Coronary artery (tissue), 2 donors: ENCODE measurements at regions not wholly inside any gene's neighbourhood (a gene's known extent, or its start where the extent isn't known, plus 50 kb on each side); places are given as distances from the start of the nearest gene placed in this dataset.

ENCODE experiments used
- DNase-seq: peaks from one replicate; pipeline ENCODE4 v3.0.0-alpha.2; 2017; ENCODE audit warnings: low spot score
- H3K27ac ChIP-seq, 2 donors: fragments of 200-600 bp; sonication (generic); one replicate each; pipeline ENCODE4 v1.5.1; 2016 to 2019
- H3K4me3 ChIP-seq: fragments of 200-600 bp; sonication (generic); 2 replicates; pipeline ENCODE4 v1.5.1; 2016; ENCODE audit warnings: mild to moderate bottlenecking, moderate library complexity
- TF ChIP-seq, protein P1 (sequence below): fragments of 200-600 bp; sonication (generic); IDR thresholded peaks from one replicate; pipeline ENCODE4 v1.5.1; 2019; ENCODE audit warnings: antibody characterized with exemption

DNA sequence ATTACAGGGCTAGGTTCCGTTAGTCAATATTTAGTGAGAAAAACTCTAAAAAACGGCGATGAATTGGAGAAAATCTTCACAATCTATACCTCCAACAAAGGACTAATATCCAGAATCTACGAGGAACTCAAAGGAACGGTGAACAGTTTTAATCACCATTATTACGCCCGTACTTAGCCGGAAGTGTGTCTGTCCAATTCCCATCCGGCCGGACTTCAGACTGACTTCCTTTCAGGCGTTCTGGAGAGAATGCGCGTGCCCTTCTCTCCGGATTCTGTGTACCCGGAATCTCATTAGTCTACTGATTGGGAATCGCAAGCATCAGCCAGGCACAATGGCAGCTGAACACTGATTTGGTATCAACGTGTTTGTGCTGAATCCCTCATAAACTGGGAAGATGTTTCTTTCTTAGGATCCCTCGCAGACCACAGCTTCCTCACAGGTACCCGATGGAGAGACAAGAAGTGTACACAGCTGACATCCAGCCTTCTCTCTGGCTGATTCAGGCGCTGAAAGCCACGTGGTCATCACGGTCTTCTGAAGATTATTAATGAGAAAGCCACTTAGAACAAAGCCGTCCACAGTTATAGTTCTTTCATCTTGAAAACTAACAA lies 239.9 kb downstream of the ZNF516 start:
- TF ChIP-seq, protein P1, sequence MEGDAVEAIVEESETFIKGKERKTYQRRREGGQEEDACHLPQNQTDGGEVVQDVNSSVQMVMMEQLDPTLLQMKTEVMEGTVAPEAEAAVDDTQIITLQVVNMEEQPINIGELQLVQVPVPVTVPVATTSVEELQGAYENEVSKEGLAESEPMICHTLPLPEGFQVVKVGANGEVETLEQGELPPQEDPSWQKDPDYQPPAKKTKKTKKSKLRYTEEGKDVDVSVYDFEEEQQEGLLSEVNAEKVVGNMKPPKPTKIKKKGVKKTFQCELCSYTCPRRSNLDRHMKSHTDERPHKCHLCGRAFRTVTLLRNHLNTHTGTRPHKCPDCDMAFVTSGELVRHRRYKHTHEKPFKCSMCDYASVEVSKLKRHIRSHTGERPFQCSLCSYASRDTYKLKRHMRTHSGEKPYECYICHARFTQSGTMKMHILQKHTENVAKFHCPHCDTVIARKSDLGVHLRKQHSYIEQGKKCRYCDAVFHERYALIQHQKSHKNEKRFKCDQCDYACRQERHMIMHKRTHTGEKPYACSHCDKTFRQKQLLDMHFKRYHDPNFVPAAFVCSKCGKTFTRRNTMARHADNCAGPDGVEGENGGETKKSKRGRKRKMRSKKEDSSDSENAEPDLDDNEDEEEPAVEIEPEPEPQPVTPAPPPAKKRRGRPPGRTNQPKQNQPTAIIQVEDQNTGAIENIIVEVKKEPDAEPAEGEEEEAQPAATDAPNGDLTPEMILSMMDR = no peak
- Histone ChIP-seq H3K4me3 (no peak overlapping the region), H3K27ac (no peak overlapping the region)
- DNase-seq = no peak

DNA sequence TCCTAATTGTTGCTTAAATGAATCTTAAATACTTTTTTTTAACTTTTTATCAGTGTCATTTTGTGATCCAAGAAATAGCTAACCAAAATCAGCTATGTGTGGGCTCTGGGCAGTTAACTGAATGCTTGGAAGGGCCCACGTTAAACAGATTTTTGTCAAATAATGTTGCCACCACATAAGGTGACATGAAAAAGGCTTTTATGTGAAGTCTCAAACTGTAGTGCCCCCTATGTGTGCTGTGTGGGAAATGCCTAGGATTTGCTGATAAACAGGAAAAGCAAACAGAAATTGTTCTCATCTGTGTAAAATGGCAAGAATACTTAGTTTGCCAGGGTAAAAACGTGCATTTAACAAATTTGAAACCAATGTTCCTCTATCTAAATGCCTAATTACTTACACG lies 242.2 kb downstream of the ZNF516 start:
- no peak for DNase-seq
- Histone ChIP-seq H3K4me3 (no peak overlapping the region), H3K27ac (no peak overlapping the region)
- TF ChIP-seq, protein P1 = no peak

DNA sequence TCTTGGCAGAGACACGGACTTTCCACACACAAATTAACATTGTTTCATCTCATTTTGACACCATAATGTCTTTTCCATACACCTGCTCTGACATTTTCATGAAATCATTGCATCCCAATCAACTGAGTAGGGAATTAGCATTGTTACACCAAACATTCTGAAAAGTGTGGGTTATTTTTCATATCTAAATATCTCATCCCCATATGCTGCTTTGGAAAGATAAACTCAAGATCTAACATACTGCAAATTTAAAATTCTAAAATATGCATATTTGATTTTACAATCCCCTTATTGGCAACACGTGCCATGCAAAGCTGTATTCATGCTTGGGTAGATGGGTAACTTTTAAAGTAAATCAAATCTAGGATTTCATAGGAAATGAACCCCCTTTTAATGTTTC lies 242.9 kb downstream of the ZNF516 start:
- Histone ChIP-seq H3K4me3 (no peak overlapping the region), H3K27ac (no peak overlapping the region)
- TF ChIP-seq, protein P1 = no peak
- DNase-seq = no peak

DNA sequence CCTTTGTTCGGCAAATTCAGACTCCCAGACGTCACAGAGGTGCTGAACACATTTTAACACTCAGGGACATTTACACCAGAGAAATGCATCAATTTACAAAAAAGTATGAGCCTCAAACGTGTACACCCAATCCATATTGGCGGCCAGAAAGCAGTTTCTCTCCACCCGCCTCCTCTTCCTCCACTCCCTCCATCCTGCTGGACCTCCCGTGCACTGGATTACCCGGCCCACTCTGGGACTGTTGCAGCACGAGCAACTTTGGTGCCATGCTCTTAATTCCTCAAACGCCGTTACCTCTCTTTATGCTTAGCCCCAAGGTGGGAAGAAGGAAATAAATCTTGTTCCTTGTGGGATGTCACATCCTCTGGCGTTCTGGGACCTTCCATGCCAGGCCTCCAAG lies 243.4 kb downstream of the ZNF516 start:
- no peak overlapping the region for H3K4me3 ChIP-seq
- TF ChIP-seq, protein P1 = no peak
- H3K27ac ChIP-seq = no peak overlapping the region
- no peak for DNase-seq

DNA sequence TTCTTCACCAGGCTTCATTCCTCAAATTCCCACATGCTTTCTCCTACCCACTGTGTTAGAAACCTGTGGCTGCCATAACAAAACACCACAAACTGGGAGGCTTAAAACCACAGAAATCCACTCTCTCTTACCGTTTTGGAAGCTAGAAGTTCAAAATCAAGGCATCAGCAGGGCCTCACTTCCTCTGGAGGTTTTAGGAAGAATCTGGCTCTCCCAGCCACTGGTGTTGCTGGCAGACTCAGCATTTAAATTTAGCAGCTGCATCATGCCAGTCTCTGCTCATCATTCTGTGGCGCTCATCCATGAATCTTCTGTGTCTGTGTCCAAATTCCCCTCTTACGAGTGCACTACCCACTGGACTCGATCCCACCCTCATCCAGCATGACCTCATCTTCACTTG lies 248.5 kb downstream of the ZNF516 start:
- no peak overlapping the region for H3K4me3 ChIP-seq
- TF ChIP-seq, protein P1 = no peak
- no peak for DNase-seq
- no peak overlapping the region for H3K27ac ChIP-seq

DNA sequence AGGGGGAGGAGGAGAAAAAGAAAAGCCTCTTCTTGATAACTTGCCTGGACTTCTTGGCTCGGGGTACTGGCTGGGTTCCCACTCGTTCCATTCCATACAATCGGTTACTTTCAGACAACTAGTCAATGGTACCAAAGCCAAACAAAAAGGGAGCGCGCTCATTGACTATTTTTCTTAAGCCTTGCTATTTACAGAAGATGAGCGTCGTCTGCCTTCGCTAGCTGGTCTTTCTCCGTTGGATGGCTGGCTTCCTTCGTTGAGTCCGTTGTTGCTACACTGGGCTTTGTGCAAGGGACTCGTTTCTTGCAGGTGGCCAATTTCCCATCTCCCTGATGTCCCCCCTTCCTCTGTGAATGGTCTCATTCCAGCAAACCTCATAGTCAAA lies 260.4 kb downstream of the ZNF516 start:
- no peak overlapping the region for H3K27ac ChIP-seq
- H3K4me3 ChIP-seq = peak overlapping the region; percentile 28
- no peak for DNase-seq
- TF ChIP-seq, protein P1 = no peak

DNA sequence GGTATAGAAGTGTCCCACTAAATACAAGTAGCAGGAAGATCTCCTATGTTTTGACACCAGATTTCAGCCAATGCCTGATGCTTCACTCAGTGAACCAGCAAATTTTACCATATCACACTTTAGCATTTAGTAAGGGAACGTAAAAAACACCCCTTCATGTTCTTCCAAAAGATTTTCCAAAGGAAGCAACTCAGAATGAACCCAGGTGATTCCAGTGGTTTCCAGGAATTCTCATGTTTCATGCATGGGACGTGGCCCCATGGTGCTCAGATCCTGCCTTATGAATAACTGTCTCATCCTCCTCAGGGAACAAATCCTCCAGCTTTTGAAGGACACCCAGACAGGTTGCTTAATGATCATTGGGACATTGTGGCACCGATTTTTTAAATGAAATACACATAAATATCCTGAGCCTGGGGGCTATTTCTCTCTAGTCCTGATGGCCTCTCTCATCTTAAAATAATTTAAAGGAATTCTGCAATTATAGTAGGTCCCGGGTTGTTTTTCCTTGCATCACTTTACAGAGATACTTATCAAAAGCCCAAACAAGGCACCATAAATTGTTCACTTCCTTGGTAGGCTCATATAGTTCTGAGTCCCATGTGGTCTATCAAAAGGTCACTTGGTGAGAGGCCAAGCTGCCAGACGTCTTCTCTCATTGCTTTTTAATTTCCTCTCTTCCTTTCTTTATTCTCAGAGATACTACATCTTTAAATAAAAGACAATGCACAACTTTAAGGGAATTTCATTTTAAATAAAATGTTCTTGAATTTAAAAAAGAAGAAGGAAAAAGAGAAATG lies 261.0 kb downstream of the ZNF516 start:
- no peak for DNase-seq
- TF ChIP-seq, protein P1 = no peak
- Histone ChIP-seq H3K4me3 (peak overlapping the region; percentile 28), H3K27ac (no peak overlapping the region)
